HEK293 (cell line): ENCODE measurements at regions not wholly inside any gene's neighbourhood (a gene's known extent, or its start where the extent isn't known, plus 50 kb on each side); places are given as distances from the start of the nearest gene placed in this dataset.

ENCODE experiments used
- CTCF ChIA-PET: fragments of 350-600 bp; formaldehyde crosslinking; extraction: SDS; loops from one replicate; lab custom pipeline; 2021; ENCODE audit warnings: antibody characterized with exemption; lab: Yijun Ruan, JAX
- POLR2A ChIA-PET: fragments of 300-600 bp; formaldehyde crosslinking; extraction: SDS; loops from one replicate; lab custom pipeline; 2020; ENCODE audit warnings: antibody characterized with exemption, inconsistent platforms; lab: Yijun Ruan, JAX
- H3K27ac ChIP-seq: fragments of 200-500 bp; sonication (Bioruptor generic); 2 replicates; pipeline ENCODE4 v1.5.1; 2014; ENCODE audit warnings: low read depth, low read length, control low read depth, inconsistent platforms; ENCODE audit errors: extremely low read depth
- H3K36me3 ChIP-seq, 2 experiments: fragments of 200-500 bp in 1 of 2; sonication (Bioruptor generic) in 1 of 2; 1 replicate in 1 of 2; 2 replicates in 1 of 2; pipeline ENCODE4 v1.5.1; 2014 to 2017; ENCODE audit warnings: inconsistent platforms in 2 of 2, low read length in 2 of 2; ENCODE audit not compliant: control insufficient read depth in 2 of 2, insufficient read depth in 1 of 2
- H3K4me1 ChIP-seq: fragments of 200-500 bp; sonication (Bioruptor generic); 2 replicates; pipeline ENCODE4 v1.5.1; 2014; ENCODE audit warnings: mild to moderate bottlenecking, low read length, inconsistent platforms; ENCODE audit not compliant: control insufficient read depth, insufficient read depth
- H3K4me3 ChIP-seq: 2 replicates; pipeline ENCODE4 v1.5.1; 2011; ENCODE audit warnings: low read depth, mild to moderate bottlenecking, control low read depth, low read length, moderate library complexity
- H3K9me3 ChIP-seq: fragments of 200-500 bp; sonication (Bioruptor generic); 2 replicates; pipeline ENCODE4 v1.5.1; 2014; ENCODE audit warnings: low read depth, low read length, inconsistent platforms; ENCODE audit not compliant: control insufficient read depth, insufficient read depth
- GLIS2 ChIP-seq: fragments of 450-650 bp; formaldehyde crosslinking; IDR thresholded peaks from 2 replicates; pipeline ENCODE4 v1.5.1; 2016; ENCODE audit warnings: missing biosample characterization, missing genetic modification characterization
- KLF1 ChIP-seq: fragments of 450-650 bp; formaldehyde crosslinking; IDR thresholded peaks from 2 replicates; pipeline ENCODE4 v1.5.1; 2016; ENCODE audit warnings: missing biosample characterization, missing genetic modification characterization
- KLF17 ChIP-seq: fragments of 450-650 bp; formaldehyde crosslinking; IDR thresholded peaks from 2 replicates; pipeline ENCODE4 v1.5.1; 2016; ENCODE audit warnings: missing biosample characterization, missing genetic modification characterization
- PATZ1 ChIP-seq: fragments of 450-650 bp; formaldehyde crosslinking; IDR thresholded peaks from 2 replicates; pipeline ENCODE4 v1.5.1; 2016; ENCODE audit warnings: missing biosample characterization, missing genetic modification characterization
- TSHZ1 ChIP-seq: fragments of 450-650 bp; formaldehyde crosslinking; IDR thresholded peaks from 2 replicates; pipeline ENCODE4 v1.5.1; 2016; ENCODE audit warnings: missing biosample characterization, missing genetic modification characterization, borderline replicate concordance
- ZBTB1 ChIP-seq: fragments of 450-650 bp; formaldehyde crosslinking; IDR thresholded peaks from 2 replicates; pipeline ENCODE4 v1.5.1; 2016; ENCODE audit warnings: missing biosample characterization, missing genetic modification characterization
- ZBTB10 ChIP-seq: fragments of 450-650 bp; formaldehyde crosslinking; IDR thresholded peaks from 2 replicates; pipeline ENCODE4 v1.5.1; 2016; ENCODE audit warnings: missing biosample characterization, missing genetic modification characterization
- ZBTB7A ChIP-seq: fragments of 450-650 bp; formaldehyde crosslinking; IDR thresholded peaks from 2 replicates; pipeline ENCODE4 v1.5.1; 2016; ENCODE audit warnings: low read depth, missing biosample characterization, missing genetic modification characterization
- ZNF138 ChIP-seq: fragments of 450-650 bp; formaldehyde crosslinking; IDR thresholded peaks from 2 replicates; pipeline ENCODE4 v1.5.1; 2016; ENCODE audit warnings: missing biosample characterization, missing genetic modification characterization, borderline replicate concordance
- ZNF184 ChIP-seq: fragments of 450-650 bp; IDR thresholded peaks from 2 replicates; pipeline ENCODE4 v1.5.1; 2018; ENCODE audit warnings: missing biosample characterization, mild to moderate bottlenecking, missing genetic modification characterization
- ZNF202 ChIP-seq: fragments of 450-650 bp; formaldehyde crosslinking; IDR thresholded peaks from 2 replicates; pipeline ENCODE4 v1.5.1; 2016; ENCODE audit warnings: missing biosample characterization, missing genetic modification characterization, borderline replicate concordance
- ZNF239 ChIP-seq: fragments of 450-650 bp; formaldehyde crosslinking; IDR thresholded peaks from 2 replicates; pipeline ENCODE4 v1.5.1; 2016; ENCODE audit warnings: missing biosample characterization, missing genetic modification characterization
- ZNF24 ChIP-seq: fragments of 450-650 bp; formaldehyde crosslinking; IDR thresholded peaks from 2 replicates; pipeline ENCODE4 v1.5.1; 2016; ENCODE audit warnings: missing biosample characterization, missing genetic modification characterization
- ZNF354C ChIP-seq: fragments of 450-650 bp; formaldehyde crosslinking; IDR thresholded peaks from 2 replicates; pipeline ENCODE4 v1.5.1; 2016; ENCODE audit warnings: missing biosample characterization, missing genetic modification characterization, low read depth, borderline replicate concordance
- ZNF585B ChIP-seq: fragments of 450-650 bp; formaldehyde crosslinking; IDR thresholded peaks from 2 replicates; pipeline ENCODE4 v1.5.1; 2016; ENCODE audit warnings: missing biosample characterization, missing genetic modification characterization
- ZNF654 ChIP-seq: fragments of 450-650 bp; formaldehyde crosslinking; IDR thresholded peaks from 2 replicates; pipeline ENCODE4 v1.5.1; 2016; ENCODE audit warnings: low read depth, missing biosample characterization, missing genetic modification characterization
- ZNF747 ChIP-seq: fragments of 450-650 bp; formaldehyde crosslinking; IDR thresholded peaks from 2 replicates; pipeline ENCODE4 v1.5.1; 2016; ENCODE audit warnings: missing biosample characterization, missing genetic modification characterization
- ZNF792 ChIP-seq: fragments of 450-650 bp; formaldehyde crosslinking; IDR thresholded peaks from 2 replicates; pipeline ENCODE4 v1.5.1; 2016; ENCODE audit warnings: missing biosample characterization, missing genetic modification characterization
- ZXDB ChIP-seq: fragments of 450-650 bp; formaldehyde crosslinking; IDR thresholded peaks from 2 replicates; pipeline ENCODE4 v1.5.1; 2016; ENCODE audit warnings: missing biosample characterization, missing genetic modification characterization

- Histone ChIP-seq H3K9me3 (no peaks in the 10 kb centered on the region), H3K4me1 (no peaks in the 10 kb centered on the region), H3K4me3 (no peak overlapping the region), H3K36me3 (no peaks in the 10 kb centered on the region), H3K27ac (no peak overlapping the region)
- ChIA-PET CTCF (interaction anchor here (0.5 to 1.1 kb wide), 4 partner anchors 16 to 363 kb away, joined by 3 to 5 read pairs (median 4); no protein-coding TSS in a partner anchor), POLR2A (no interaction called here)
- TF ChIP-seq ZNF792 (tag by site-specific recombination), result no peak
- TF ChIP-seq KLF17 (tag by site-specific recombination), result no peak
- no peak for TF ChIP-seq ZBTB7A (tag by site-specific recombination)
- TF ChIP-seq ZNF184 (tag by site-specific recombination), result no peak
- TF ChIP-seq GLIS2 (tag by site-specific recombination), result no peak
- no peak for TF ChIP-seq ZNF747
- TF ChIP-seq ZNF138, result no peak
- no peak for TF ChIP-seq ZXDB (tag by site-specific recombination)
These were observed 552.7 kb upstream of the PSMD7 start for GRCh38 chr16:73743665-73744496.

- H3K36me3 ChIP-seq, result no peaks in the 10 kb centered on the region
- no peaks in the 10 kb centered on the region for H3K4me1 ChIP-seq
- ChIA-PET POLR2A (no interaction called here), CTCF (no interaction called here)
- no peak overlapping the region for H3K4me3 ChIP-seq
- H3K27ac ChIP-seq, result no peak overlapping the region
- no peak for TF ChIP-seq ZNF202
- TF ChIP-seq ZNF354C, result no peak
- no peak for TF ChIP-seq ZNF654 (tag by site-specific recombination)
- TF ChIP-seq KLF1 (tag by site-specific recombination), result no peak
- no peak for TF ChIP-seq ZNF24 (tag by site-specific recombination)
- TF ChIP-seq TSHZ1 (tag by site-specific recombination), result no peak
- no peak for TF ChIP-seq PATZ1 (tag by site-specific recombination)
- no peak for TF ChIP-seq ZBTB10 (tag by site-specific recombination)
- no peak for TF ChIP-seq ZNF239 (tag by site-specific recombination)
- no peak for TF ChIP-seq ZNF585B
- TF ChIP-seq ZBTB1 (tag by site-specific recombination), result no peak
- TF ChIP-seq, all 188 proteins: peak for 0
- H3K9me3 ChIP-seq, result no peaks in the 10 kb centered on the region
These were observed 557.4 kb upstream of the PSMD7 start for GRCh38 chr16:73739049-73739769.
